GM21576 (cell line): ENCODE measurements at regions not wholly inside any gene's neighbourhood (a gene's known extent, or its start where the extent isn't known, plus 50 kb on each side); places are given as distances from the start of the nearest gene placed in this dataset.
A peak's percentile ranks its signal among the peaks of the same experiment; 100 is the strongest.

ENCODE experiments used
- ATAC-seq: cut with Tn5 transposase; IDR thresholded peaks from one replicate; pipeline ENCODE4 v1.9.1; 2021; ENCODE audit warnings: mild to moderate bottlenecking, moderate library complexity; ENCODE audit not compliant: unreplicated experiment

DNA sequence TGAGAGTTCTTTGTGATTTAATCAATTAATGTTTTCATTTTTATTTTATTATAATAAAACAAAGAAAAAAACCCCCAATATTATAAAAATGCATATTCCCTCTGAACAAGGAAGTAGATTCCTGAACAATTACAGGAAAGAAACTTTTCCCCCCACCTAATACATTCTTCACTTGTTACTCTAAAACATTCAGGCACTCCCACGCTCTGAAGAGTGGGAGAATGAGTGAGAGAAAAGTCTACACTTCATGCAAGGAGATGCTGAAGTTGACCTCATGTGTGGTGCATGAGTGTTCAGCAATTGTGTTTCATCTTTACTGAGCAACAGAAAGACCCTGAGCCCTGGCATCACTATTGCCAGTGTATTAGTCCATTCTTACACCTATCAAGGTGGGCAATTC lies 244.2 kb upstream of the IGFBP3 start:
- no peak for ATAC-seq

DNA sequence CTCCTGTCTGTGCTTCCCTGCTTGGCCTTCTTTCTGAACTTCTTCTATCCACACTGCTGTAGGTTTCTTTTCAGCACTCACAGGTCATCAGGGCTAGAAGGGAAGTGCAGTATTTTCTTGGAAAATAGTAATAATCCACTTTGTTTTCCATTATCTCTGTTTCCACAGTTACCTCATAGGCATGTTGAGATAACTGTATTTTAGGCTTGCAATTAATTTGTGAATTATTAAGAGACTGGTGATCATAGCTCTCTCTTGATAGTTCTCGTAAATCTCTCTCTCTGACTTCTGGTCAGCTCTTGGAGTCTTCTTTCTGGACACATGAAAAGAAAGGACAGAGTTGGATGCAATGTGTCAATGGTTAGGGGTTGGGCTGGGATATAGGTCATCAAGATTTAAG lies 243.6 kb upstream of the IGFBP3 start:
- ATAC-seq: no peak

DNA sequence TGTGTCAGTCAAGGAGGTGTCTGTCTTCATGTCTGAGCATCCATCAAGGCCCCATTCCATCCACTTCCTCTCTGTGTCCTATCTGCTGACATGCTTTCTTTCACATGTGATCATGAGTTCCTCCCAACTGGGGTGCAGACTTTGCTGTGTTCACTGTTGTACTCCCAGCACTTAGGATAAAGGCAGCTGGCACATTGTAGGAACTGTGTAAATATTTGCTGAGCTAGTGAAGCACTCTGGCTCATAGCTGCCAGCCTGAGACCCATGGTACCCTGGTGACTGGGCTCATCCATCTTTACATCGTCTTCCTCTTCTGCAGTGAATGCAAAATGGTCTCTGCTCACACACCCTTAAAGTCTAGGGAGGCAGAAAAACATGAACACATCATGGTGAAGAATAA lies 242.2 kb upstream of the IGFBP3 start:
- no peak for ATAC-seq

DNA sequence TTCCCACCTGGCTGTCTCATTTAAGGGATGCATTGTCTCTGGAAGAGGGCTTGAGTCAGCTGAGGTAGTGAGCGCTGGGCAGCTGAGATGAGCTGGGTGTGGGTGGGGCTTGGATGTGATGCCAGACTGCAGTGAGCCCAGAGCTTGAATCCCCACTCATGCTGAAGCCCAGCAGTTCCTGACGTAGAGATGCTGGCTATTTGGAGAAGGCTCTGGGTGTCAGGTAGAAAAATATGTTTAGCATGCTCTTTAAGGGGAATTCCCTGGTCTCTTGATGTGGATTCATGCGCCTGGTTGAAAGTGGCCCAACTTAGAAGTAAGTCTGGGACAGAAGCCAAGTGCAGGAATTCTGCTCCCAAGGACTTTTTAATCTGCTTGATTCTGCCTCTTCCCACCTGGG lies 241.5 kb upstream of the IGFBP3 start:
- no peak for ATAC-seq

DNA sequence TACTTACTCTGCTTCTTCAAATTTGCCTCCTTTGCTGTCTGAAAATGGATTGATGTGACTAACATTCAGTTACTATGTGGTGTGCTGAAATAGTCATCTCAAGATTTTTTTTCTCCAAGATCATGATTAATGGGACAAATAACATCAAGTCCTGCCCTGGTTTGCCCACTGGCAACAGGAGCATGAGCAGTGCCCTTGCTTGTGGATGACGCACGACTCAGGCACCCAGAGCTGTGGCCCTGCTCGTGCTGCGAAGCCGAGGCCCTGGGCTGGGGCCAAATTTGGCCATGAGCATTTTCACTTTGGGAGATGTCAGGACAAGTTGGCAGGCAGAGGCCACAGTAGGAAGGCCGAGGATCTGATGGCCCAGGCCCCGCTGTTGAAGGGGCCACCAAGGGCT lies 239.8 kb upstream of the IGFBP3 start:
- ATAC-seq: no peak

DNA sequence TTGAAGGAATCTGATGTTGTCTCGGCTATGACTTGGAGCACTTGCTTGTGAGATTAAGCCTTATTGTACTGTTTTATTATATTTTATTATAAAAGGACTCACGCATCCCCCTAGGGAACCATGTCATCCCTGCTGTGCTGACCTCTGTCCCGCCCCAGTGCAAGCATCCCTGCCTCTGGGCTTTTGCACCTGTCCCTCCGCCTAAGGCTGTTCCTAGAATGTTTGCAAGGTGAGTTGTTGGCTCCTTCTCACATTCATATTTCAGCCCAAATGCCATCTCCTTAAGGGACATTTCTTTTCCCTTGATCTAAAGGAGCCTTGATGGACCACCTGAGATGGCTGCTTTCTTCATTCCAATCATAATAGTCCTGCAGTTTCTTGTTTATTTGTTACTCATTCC lies 236.9 kb upstream of the IGFBP3 start:
- ATAC-seq: no peak

DNA sequence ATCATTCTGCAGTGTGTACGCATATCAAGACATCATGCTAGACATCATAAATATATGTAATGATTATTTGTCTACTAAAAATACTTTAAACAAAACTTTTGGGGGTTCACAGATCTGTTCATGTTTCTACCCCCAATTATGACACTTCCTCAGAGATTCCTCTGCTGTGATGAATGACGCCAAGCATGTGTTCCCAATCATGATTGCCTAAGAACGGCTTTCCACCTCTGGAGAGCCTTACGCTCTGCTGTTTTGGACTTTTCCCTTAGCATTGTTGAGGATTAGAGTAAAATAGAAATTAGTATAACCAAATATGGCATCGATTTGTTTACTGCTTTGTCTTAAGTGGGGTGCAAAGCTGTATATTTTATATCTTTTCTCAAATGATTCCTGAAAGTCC lies 236.3 kb upstream of the IGFBP3 start:
- ATAC-seq: no peak

DNA sequence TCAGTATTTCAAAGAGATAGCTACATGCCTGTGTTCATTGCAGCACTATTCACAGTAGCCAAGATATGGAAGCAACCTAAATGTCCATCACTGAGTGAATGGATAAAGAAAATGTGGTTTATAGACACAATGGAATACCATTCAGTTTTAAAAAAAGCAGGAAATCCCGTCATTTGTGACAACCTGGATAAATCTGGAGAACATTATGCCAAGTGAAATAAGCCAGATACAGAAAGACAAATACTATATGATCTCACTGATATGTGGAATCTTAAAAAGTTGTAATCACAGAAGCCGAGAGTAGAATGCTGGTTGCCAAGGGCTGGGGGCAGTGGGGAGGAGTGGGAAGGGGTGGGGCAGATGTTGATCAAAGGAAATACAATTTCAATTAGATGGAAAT lies 235.8 kb upstream of the IGFBP3 start:
- no peak for ATAC-seq

DNA sequence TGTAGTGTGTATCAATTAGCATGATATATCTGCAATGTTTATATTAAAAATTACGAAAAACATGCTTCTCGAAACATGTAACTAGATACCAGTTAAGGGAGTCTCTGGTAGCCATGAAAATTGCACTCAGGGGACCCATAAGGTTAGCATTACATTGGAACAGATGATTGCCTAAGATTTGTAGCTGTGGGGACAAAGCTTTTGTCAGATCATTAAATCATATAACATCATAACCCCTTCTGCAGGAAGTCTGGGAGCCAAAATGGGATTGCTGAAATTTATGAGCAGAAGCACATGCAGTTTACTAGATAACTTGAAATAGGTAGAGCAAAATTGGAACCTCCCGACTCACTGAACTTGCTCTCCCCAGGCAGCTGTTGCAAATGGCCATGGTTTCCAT lies 235.0 kb upstream of the IGFBP3 start:
- no peak for ATAC-seq

DNA sequence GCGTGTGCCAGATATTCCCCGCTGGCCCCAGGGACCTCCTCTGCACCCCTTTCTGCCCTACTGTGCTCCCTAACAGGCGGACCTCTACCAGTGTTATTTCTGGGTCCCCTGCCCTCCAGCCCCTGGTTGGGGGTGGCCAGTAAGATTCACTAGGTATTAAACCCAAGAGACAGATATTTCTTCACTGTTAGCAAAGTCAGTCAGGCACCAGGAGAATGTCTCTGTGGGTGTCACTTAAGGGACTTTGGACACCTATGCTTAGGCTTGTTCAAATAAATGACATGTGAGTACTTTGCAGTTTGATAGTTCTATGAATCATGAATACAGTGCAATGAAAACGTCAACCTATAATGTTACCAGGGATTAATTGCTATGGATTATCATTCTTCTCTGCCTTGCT lies 234.3 kb upstream of the IGFBP3 start:
- no peak for ATAC-seq

DNA sequence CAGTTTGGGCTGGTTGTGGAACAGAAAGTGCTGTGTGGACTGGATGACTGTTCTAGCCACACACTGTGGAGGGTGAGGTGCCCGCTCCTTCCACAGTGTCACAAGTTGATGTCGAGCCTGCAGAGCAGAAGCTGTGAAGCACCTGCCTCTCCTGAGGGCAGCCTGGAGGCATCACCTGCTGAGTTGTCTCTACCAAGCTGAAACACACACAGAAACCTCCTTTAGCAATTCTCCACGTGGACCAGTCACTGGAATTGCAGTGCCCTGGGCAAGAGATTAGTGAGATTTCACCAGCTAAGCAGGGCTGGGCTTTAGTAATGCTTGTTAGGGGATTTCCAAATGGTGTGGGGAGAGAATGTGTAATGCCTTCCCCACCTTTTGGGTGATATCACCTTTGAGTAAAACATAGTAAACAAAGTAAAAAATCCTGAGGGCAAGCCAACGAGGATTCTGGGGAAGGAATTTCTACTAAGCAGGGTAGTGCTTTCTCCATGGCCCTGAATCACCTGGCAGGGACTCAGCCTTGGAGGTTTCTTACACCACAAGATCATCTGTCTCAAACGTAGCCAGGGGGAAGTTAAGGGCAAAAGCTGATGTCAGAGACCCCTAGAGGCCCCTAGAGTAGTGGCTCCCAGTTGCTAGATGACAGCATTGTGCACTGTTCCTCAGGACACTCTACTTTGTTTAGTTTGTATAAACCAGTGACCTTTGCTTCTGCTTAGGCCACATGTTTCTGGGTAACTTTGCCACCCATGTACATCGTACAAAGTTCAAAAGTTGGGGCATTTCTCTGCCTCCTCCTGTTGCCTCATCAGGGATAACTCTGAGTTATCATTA lies 233.1 kb upstream of the IGFBP3 start:
- ATAC-seq: peak; percentile 62

DNA sequence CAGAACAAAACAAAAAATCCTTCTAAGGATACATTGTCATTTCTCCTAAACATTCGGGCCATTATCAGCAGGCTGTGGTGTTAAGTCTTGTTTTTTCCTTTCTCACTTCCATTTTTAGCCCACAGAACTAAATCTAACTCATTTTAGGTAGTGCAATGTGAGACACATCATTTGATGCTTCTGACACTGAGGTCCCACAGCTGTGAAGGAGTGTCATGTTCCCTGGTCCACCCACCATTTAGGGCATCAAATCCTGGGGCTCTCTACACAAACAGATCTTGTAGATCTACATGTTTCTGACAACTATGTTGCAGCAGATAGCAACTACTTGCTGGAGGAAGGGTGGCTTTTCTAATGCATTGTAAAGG lies 232.5 kb upstream of the IGFBP3 start:
- ATAC-seq: peak; percentile 52

DNA sequence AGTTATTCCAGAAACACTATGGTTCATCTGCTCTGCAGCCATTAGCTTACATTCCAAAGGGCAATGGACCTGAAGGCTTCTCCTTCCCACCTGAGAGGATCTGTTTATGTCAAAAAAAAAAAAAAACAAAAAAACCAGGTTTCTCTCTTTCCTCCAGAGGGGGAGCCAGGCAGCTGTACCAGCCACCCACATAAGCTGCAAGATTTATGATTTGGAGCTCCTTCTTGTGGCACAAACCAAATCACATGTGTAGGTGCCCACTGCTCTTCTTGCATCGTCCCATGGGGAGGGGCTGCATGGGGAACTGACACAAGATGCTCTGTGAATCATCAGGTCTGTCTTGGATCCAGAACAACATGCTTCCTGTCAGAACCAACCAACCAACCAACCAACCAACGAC lies 231.6 kb upstream of the IGFBP3 start:
- ATAC-seq: no peak

DNA sequence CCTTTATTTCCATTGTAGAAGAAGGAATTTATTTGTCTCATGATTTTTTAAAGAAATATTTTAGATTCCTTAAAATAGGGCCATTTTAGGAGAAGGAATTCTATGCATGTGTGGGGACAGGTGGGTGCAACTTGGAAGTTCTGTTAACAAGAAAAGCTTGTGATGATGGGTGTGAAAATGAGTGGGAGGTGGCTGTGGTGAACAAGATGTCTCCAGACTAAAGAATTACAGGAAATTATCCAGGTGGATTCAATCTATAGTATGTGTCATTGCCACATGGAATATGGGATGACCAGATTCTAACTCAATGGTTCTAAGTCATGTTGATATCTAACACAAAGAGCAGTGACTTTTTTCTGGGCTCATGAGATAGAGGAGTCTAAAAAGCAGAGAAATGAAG lies 229.6 kb upstream of the IGFBP3 start:
- ATAC-seq: no peak

DNA sequence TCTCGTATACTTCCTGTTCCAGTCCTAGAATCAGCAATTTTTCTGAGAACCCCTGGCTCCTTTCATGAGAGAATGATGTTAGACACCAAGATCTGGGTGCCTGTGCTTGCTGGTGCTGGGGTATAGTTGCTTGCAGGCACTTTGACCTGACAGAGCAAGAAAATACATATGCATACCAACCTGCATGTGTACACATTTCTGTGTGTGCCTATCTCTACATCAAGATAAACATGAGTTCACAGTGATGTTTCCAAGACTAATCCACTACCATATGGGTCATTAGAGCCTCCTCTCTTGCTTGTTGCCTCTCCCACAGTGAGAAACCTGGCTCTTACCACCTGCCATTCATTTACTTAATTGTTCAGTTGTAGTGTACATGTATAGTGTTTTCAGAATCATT lies 229.1 kb upstream of the IGFBP3 start:
- ATAC-seq: no peak

DNA sequence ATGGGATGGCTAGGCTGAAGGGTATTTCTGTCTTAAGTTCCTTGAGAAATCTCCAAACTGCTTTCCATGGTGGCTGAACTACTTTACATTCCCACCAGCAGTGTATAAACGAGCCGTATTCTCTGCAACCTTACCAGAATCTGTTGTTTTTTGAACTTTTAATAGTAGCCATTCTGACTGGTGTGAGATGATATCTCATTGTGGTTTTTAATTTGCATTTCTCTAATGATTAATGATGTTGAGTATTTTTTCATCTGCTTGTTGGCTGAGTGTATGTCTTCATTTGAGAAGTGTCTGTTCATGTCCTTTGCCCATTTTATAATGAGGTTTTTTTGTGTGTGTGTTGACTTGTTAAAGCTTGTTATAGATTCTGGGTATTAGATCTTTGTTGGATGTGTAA lies 226.8 kb upstream of the IGFBP3 start:
- ATAC-seq: no peak

DNA sequence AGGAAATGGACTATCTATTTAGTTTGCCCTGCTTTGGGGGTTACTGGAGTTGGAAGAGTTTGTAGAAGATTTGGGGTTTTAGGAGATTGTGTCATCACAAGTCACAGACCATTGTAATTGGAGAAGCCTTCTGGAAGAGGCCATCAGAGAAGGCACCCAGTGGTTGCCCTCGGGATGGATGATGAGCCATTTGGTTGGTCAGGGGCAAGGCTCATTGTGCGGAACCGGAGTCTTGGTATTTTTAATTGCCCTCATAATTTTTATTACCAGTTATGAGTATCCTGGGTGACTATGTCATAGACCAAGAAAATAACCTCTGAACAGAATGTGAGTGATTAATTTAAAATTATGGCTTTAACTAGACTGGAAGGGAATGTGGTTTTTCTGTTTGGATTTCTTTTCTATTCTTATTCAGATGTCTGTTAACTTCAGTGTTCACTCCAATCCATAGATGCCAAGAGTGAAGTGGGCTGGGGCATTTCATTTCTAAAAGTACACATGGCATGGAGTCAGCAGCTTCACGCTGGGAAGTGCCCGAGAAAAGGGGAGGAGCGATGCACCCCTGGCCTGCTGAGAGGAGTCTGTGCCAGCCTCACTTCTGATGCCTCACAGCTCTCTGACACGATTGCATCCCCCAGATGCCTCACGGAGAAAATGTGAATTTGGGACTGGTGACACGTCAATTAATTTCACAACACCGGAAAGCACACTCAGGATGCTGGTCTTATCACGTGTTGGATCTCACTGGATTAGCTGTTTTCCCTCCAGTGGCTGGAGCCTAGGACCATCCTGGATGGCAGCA lies 225.6 kb upstream of the IGFBP3 start:
- no peak for ATAC-seq

DNA sequence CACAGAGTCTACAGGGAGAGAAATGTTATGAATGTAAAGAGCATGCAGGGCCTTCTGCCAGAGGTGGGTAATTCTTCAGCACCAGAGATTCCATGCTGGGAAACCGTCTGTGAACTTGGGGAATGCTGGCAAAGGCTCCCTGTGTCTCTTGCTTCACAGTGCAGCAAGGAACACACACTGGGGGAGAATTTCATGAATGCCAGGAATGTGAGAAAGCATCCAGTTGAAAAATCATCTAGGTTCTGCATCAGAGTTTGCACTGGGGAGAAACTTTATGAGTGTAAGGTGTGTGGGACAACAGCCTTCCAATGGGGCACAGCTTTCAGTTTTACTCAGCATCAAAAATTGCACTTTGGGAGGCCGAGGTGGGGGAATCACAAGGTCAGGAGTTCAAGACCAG lies 224.3 kb upstream of the IGFBP3 start:
- no peak for ATAC-seq

DNA sequence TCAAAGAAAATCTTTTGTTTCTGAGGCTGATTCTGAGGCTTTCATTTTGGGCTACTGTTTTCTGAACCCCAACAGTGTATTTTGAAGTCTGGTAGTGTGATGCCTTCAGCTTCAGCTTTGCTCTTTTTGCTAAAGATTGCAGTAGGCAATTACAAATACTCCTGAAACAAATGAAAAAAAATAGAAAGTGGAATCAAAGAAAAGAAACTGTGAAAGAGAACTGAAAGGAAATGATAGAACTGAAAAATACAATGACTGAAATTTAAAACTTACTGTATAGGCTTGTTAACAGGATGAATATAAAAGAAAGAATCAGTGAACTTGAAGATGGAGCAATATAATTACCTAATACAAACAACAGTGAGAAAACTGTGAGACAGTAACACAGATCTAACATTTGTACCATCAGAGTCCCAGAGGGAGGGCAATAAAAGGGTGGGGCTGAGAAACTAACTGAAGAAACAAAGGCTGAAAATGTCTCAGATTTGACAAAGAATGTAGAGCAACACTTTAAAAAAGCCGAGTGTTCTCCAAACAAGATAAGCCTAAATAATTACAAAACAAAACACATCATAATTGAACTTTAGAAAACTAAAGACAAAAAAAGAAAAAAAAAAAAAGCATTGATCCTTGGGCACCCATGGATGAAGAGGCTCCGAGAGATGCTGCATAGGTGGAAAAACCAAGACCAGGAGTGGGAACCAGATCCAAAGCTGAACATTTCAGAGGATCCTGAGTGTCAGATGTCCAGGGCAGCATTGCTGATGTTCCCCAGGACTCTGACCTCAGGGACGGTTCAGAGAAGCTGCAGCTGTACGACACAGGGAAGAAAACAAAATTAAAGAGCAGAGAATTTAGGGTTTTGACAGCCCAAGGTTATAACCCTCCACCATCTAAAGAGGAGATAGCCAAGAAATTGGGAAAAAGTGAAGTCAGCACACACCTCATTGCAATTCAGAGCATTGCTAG lies 223.2 kb upstream of the IGFBP3 start:
- ATAC-seq: no peak

DNA sequence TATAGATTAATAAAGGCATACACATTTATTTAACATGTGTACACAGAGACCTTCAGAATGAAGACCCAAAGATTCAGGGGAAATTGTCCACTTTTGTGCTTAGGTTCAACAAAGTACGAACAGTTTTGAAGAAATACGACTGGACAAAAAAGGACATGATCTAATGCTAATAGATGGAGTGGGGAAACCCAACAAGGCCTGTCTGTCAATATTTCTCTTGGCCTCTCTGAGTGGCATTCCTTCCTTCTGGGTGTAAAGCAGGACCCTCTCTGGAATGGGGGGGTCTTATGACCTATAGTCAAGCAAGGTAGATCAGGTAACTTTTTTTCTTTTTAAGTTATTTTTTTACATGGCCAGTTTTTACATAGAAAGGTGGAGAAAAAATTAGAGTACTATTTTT lies 222.3 kb upstream of the IGFBP3 start:
- no peak for ATAC-seq

DNA sequence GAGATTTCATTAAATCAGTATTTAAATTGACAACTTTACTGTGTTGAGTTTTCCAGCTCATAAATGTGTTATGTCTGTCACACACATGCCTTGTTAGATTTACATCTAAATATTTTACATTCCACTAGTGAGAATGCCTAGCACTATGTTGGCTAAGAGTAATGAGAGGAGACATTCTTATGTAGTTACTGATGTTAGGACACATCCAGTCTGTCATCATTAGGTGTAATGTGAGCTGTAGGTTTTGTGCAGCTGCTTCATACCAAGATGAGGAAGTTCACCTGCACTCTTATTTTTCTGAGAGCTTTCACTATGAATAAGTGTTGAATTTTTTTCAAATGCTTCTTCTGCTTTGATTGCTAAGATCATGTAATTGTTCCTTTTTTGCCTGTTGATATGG lies 218.0 kb upstream of the IGFBP3 start:
- no peak for ATAC-seq
